OCI-LY3 (cell line): ENCODE measurements at regions not wholly inside any gene's neighbourhood (a gene's known extent, or its start where the extent isn't known, plus 50 kb on each side); places are given as distances from the start of the nearest gene placed in this dataset.

Source experiments
- CTCF ChIP-seq: fragments of 200-600, 300-600 bp; sonication (generic); IDR thresholded peaks from 2 replicates; pipeline ENCODE4 v1.5.1; 2014; ENCODE audit warnings: antibody characterized with exemption, low read length, low read depth
- EZH2phosphoT487 ChIP-seq: fragments of 200-600 bp; shearing (Covaris generic); IDR thresholded peaks from 2 replicates; pipeline ENCODE4 v1.6.1; 2018; ENCODE audit warnings: antibody characterized with exemption, mixed run types, low read depth

DNA sequence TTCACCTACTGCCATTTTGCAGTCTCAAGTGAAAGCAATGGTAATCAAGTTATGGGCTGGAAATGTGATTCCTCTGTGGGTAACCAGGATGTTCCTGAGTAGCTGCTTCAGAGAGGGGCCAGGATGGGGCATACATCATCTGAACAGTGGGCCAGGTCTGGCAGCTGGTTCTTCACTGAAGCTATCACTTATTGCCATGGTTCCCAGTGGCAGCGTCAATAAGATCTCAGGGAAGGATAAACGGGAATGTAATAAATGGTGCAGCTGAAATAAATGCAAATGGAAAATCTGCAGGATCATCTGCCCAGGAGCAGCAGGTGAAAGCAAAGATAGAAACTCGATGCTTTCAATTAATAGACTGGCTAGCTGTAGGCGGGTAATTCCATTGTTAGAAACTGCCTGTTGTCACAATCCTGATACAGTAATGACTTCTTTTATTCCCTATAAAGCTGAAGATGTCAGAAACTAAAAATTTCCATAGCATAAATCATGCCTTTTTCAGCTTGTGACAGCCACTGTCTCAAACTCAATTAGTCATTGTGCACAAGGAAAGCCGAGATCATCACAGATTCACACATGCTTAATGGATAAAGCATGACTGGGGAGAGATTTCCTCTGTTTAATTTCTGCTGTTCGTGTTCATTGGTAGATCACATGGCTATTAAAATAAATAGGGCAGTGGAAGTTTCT lies 56.2 kb upstream of the CCDC85A start:
- TF ChIP-seq CTCF (no peak), EZH2phosphoT487 (no peak)
